ENCODE measurements at regions not wholly inside any gene's neighbourhood (a gene's known extent, or its start where the extent isn't known, plus 50 kb on each side); places are given as distances from the start of the nearest gene placed in this dataset.

- no peak for TF ChIP-seq EP300 (IDR thresholded peaks at IDR 0.05; ENCODE audit: borderline replicate concordance)
Measured at GRCh38 chr7:13433946-13434345, 555.5 kb downstream of the ETV1 start.

- TF ChIP-seq CEBPB (IDR thresholded peaks at IDR 0.05): no peak
- TF ChIP-seq NFIC (IDR thresholded peaks at IDR 0.05): no peak
- TF ChIP-seq YY1 (IDR thresholded peaks at IDR 0.05; ENCODE audit: low read depth): no peak
- TF ChIP-seq TEAD4 (IDR thresholded peaks at IDR 0.05): no peak
- TF ChIP-seq ZBTB7A (IDR thresholded peaks at IDR 0.05; ENCODE audit: low read depth): no peak
- no peak for TF ChIP-seq EP300 (IDR thresholded peaks at IDR 0.05; ENCODE audit: borderline replicate concordance)
- no peak for TF ChIP-seq TCF12 (IDR thresholded peaks at IDR 0.05; ENCODE audit: low read depth)
- no peak for TF ChIP-seq CREB1 (IDR thresholded peaks at IDR 0.05; ENCODE audit: low read depth)
- TF ChIP-seq, protein P1, sequence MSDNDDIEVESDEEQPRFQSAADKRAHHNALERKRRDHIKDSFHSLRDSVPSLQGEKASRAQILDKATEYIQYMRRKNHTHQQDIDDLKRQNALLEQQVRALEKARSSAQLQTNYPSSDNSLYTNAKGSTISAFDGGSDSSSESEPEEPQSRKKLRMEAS (IDR thresholded peaks at IDR 0.05): no peak
Measured at GRCh38 chr7:13442226-13442625, 547.2 kb downstream of the ETV1 start.

DNA sequence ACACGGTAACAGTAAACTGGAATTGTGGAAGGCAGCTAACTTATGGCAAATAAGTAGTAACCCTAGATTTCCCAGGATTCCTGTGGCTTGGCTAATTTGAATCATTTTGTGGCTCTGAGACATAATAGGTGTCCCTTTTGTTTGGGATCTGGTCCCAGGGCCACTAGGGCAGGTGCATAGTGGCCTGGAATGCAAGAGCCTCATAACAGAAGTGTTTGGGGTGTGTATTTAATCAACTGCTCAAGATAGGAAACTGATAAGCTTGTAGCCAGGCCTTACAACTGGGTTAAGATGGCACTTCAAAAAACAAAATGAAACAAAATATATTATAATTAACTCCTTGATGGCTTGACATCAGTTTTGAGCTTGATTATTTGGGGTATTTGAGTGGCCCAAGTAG is 541.8 kb downstream of the ETV1 start:
- TF ChIP-seq EP300 (IDR thresholded peaks at IDR 0.05; ENCODE audit: borderline replicate concordance) (no peak), NFIC (IDR thresholded peaks at IDR 0.05) (no peak), EGR1 (IDR thresholded peaks at IDR 0.05) (no peak), YY1 (IDR thresholded peaks at IDR 0.05; ENCODE audit: low read depth) (no peak), TAF1 (IDR thresholded peaks at IDR 0.05; ENCODE audit: low read depth) (no peak)

- TF ChIP-seq EP300 (IDR thresholded peaks at IDR 0.05; ENCODE audit: borderline replicate concordance): no peak
Measured at GRCh38 chr7:13448243-13448642, 541.2 kb downstream of the ETV1 start.

DNA sequence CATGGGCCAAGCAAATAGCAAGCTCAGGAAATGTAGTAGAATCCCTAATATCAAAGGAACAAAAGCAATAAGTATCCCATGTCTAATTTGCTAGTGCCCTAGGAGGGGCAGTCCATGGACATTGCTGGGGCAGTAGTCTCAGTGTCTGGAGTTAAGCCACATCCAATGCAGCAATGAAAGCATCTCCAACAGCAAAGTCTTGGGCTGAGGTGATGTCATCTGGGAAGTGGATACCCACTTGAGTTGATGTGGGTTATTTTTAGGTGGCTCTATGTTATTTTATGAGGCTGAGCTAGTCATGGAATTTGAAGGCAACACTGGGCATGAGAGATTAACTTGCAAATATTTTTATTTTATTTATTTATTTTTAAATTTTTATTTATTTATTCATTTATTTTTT is 540.0 kb downstream of the ETV1 start:
- TF ChIP-seq TAF1 (IDR thresholded peaks at IDR 0.05; ENCODE audit: low read depth) (no peak), ZBTB7A (IDR thresholded peaks at IDR 0.05; ENCODE audit: low read depth) (no peak), EGR1 (IDR thresholded peaks at IDR 0.05) (no peak), REST (IDR thresholded peaks at IDR 0.05; ENCODE audit: low read depth) (no peak), FOXM1 (IDR thresholded peaks at IDR 0.05; ENCODE audit: borderline replicate concordance, low read depth) (no peak), TEAD4 (IDR thresholded peaks at IDR 0.05) (no peak)
- TF ChIP-seq, protein P2, sequence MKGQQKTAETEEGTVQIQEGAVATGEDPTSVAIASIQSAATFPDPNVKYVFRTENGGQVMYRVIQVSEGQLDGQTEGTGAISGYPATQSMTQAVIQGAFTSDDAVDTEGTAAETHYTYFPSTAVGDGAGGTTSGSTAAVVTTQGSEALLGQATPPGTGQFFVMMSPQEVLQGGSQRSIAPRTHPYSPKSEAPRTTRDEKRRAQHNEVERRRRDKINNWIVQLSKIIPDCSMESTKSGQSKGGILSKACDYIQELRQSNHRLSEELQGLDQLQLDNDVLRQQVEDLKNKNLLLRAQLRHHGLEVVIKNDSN (IDR thresholded peaks at IDR 0.05): no peak
- TF ChIP-seq, protein P1 (IDR thresholded peaks at IDR 0.05): no peak

DNA sequence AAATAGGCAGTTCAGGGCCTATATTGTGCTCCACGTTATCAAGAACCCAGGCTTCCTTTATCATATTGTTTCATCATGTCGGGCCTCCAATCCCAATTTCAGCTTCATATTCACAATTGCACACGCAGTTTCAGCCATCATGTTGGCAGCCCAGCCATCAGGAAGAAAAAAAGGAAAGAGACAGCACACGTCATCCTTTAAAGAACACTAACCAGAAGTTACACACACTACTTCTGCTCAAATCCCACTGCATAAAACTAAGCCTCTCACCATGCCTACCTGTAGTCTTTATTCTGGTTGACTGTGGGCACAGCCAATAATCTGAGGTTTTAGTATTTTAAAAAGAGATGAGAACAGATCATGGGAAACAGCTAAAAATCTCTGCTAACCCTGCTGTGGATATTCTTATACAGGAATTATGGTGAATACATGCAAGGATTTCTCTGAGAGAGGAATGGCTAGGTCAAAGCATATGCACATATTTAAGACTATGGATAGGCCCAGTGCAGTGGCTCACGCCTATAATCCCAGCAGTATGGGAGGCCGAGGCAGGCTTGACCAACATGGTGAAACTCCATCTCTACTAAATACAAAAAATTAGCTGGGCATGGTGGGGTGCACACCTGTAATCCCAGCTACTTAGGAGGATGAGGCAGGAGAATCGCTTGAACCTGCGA is 534.4 kb downstream of the ETV1 start:
- TF ChIP-seq TEAD4 (IDR thresholded peaks at IDR 0.05) (no peak), EP300 (IDR thresholded peaks at IDR 0.05; ENCODE audit: borderline replicate concordance) (no peak), CEBPB (IDR thresholded peaks at IDR 0.05) (no peak)

- no peak for TF ChIP-seq EGR1 (IDR thresholded peaks at IDR 0.05)
- TF ChIP-seq CREB1 (IDR thresholded peaks at IDR 0.05; ENCODE audit: low read depth): no peak
- no peak for TF ChIP-seq RAD21 (IDR thresholded peaks at IDR 0.05; ENCODE audit: low read depth)
- no peak for TF ChIP-seq TEAD4 (IDR thresholded peaks at IDR 0.05)
- no peak for TF ChIP-seq TAF1 (IDR thresholded peaks at IDR 0.05; ENCODE audit: low read depth)
- TF ChIP-seq EP300 (IDR thresholded peaks at IDR 0.05; ENCODE audit: borderline replicate concordance): no peak
- TF ChIP-seq, protein P2 (IDR thresholded peaks at IDR 0.05): no peak
- no peak for TF ChIP-seq REST (IDR thresholded peaks at IDR 0.05; ENCODE audit: low read depth)
- TF ChIP-seq CEBPB (IDR thresholded peaks at IDR 0.05): no peak
- no peak for TF ChIP-seq NFIC (IDR thresholded peaks at IDR 0.05)
- TF ChIP-seq TCF12 (IDR thresholded peaks at IDR 0.05; ENCODE audit: low read depth): no peak
- no peak for TF ChIP-seq ZBTB7A (IDR thresholded peaks at IDR 0.05; ENCODE audit: low read depth)
- no peak for TF ChIP-seq YY1 (IDR thresholded peaks at IDR 0.05; ENCODE audit: low read depth)
- TF ChIP-seq, protein P1 (IDR thresholded peaks at IDR 0.05): no peak
- no peak for TF ChIP-seq FOXM1 (IDR thresholded peaks at IDR 0.05; ENCODE audit: borderline replicate concordance, low read depth)
Measured at GRCh38 chr7:13457790-13458189, 531.7 kb downstream of the ETV1 start.
